IMR-90 (cell line): ENCODE measurements at regions not wholly inside any gene's neighbourhood (a gene's known extent, or its start where the extent isn't known, plus 50 kb on each side); places are given as distances from the start of the nearest gene placed in this dataset.
A peak's percentile ranks its signal among the peaks of the same experiment; 100 is the strongest.

Experiments used
- ATAC-seq: fragments of 200-7000 bp; cut with Tn5 transposase; 2 replicates; pipeline ENCODE4 v1.9.1; 2020; ENCODE audit warnings: low read depth, mild to moderate bottlenecking, moderate library complexity
- BruUV-seq: library from RNA; stranded (reverse); fragments of 400-500 nt; replicated peaks from 2 replicates; lab custom pipeline; 2021; lab: Mats Ljungman, UMichigan
- CTCF ChIA-PET: fragments of 300-600 bp; formaldehyde crosslinking; extraction: SDS; loops from one replicate; lab custom pipeline; 2021; ENCODE audit warnings: antibody characterized with exemption; lab: Yijun Ruan, JAX
- POLR2A ChIA-PET: fragments of 300-600 bp; sonication (Branson Sonifier 250); formaldehyde crosslinking; loops from one replicate; lab custom pipeline; 2022; ENCODE audit warnings: antibody characterized with exemption; ENCODE audit not compliant: unreplicated experiment; lab: Charles Lee
- DNase-seq: peaks from one replicate; pipeline ENCODE4 v3.0.0; 2013
- H2AFZ ChIP-seq: replicated peaks from 2 replicates; pipeline ENCODE3; 2013; ENCODE audit warnings: low read length, mild to moderate bottlenecking; ENCODE audit not compliant: poor library complexity
- H2AK5ac ChIP-seq: 2 replicates; pipeline ENCODE4 v1.6.1; 2013; ENCODE audit warnings: low read depth, low read length, inconsistent platforms
- H2AK9ac ChIP-seq: replicated peaks from 2 replicates; pipeline ENCODE3; 2013; ENCODE audit warnings: mild to moderate bottlenecking, low read depth, low read length, moderate library complexity; ENCODE audit not compliant: poor library complexity
- H2BK120ac ChIP-seq: 2 replicates; pipeline ENCODE4 v1.6.1; 2013; ENCODE audit warnings: low read depth, low read length, inconsistent platforms
- H2BK15ac ChIP-seq: 3 replicates; pipeline ENCODE4 v1.6.1; 2013; ENCODE audit warnings: low read depth, low read length, inconsistent platforms
- H2BK20ac ChIP-seq: 2 replicates; pipeline ENCODE4 v1.6.1; 2013; ENCODE audit warnings: low read depth, mild to moderate bottlenecking, inconsistent platforms, low read length, moderate library complexity
- H2BK5ac ChIP-seq: 2 replicates; pipeline ENCODE4 v1.6.1; 2013; ENCODE audit warnings: mild to moderate bottlenecking, low read depth, low read length, inconsistent platforms; ENCODE audit not compliant: poor library complexity, severe bottlenecking
- H3K14ac ChIP-seq: replicated peaks from 2 replicates; pipeline ENCODE4 v1.6.1; 2013; ENCODE audit warnings: low read depth, low read length, inconsistent platforms
- H3K18ac ChIP-seq: 2 replicates; pipeline ENCODE4 v1.6.1; 2013; ENCODE audit warnings: low read depth, low read length, control low read depth
- H3K23ac ChIP-seq: 2 replicates; pipeline ENCODE4 v1.6.1; 2013; ENCODE audit warnings: low read depth, low read length, inconsistent platforms
- H3K27ac ChIP-seq: 2 replicates; pipeline ENCODE4 v1.5.1; 2013; ENCODE audit warnings: mild to moderate bottlenecking, control low read depth, low read length; ENCODE audit not compliant: insufficient read depth
- H3K27me3 ChIP-seq: 2 replicates; pipeline ENCODE4 v1.6.1; 2013; ENCODE audit warnings: low read length; ENCODE audit not compliant: control insufficient read depth, insufficient read depth
- H3K36me3 ChIP-seq: 2 replicates; pipeline ENCODE4 v1.6.1; 2013; ENCODE audit warnings: low read length, mixed read lengths; ENCODE audit not compliant: control insufficient read depth, insufficient read depth
- H3K4ac ChIP-seq: 2 replicates; pipeline ENCODE4 v1.6.1; 2013; ENCODE audit warnings: low read depth, low read length, inconsistent platforms
- H3K4me1 ChIP-seq: 2 replicates; pipeline ENCODE4 v1.6.1; 2013; ENCODE audit warnings: low read length, mixed read lengths; ENCODE audit not compliant: control insufficient read depth, insufficient read depth
- H3K4me2 ChIP-seq: 2 replicates; pipeline ENCODE4 v1.6.1; 2013; ENCODE audit warnings: low read depth, mild to moderate bottlenecking, control low read depth, low read length, moderate library complexity
- H3K4me3 ChIP-seq: 2 replicates; pipeline ENCODE4 v1.5.1; 2013; ENCODE audit warnings: low read depth, mild to moderate bottlenecking, control low read depth, low read length, moderate library complexity; ENCODE audit not compliant: insufficient read depth
- H3K56ac ChIP-seq: 2 replicates; pipeline ENCODE4 v1.6.1; 2013; ENCODE audit warnings: low read length, inconsistent platforms; ENCODE audit not compliant: insufficient read depth; ENCODE audit errors: extremely low read depth
- H3K79me1 ChIP-seq, 2 experiments: 2 replicates each; pipeline ENCODE4 v1.6.1; 2013; ENCODE audit warnings: low read length in 2 of 2, inconsistent platforms in 1 of 2, low read depth in 1 of 2
- H3K9ac ChIP-seq: 2 replicates; pipeline ENCODE4 v1.6.1; 2013; ENCODE audit warnings: low read depth, low read length, control low read depth
- H3K9me1 ChIP-seq: 2 replicates; pipeline ENCODE4 v1.6.1; 2013; ENCODE audit warnings: low read length, inconsistent platforms; ENCODE audit not compliant: insufficient read depth
- H3K9me3 ChIP-seq: 2 replicates; pipeline ENCODE4 v1.6.1; 2013; ENCODE audit warnings: low read length; ENCODE audit not compliant: control insufficient read depth, insufficient read depth
- H4K20me1 ChIP-seq: 2 replicates; pipeline ENCODE4 v1.6.1; 2013; ENCODE audit warnings: low read length, inconsistent platforms; ENCODE audit not compliant: insufficient read depth
- H4K5ac ChIP-seq: 2 replicates; pipeline ENCODE4 v1.6.1; 2013; ENCODE audit warnings: mild to moderate bottlenecking, low read depth, low read length, control low read depth
- H4K8ac ChIP-seq, 2 experiments: 2 replicates each; pipeline ENCODE4 v1.6.1; 2013; ENCODE audit warnings: low read depth in 2 of 2, low read length in 2 of 2, control low read depth in 1 of 2, inconsistent platforms in 1 of 2
- H4K91ac ChIP-seq: 2 replicates; pipeline ENCODE4 v1.6.1; 2013; ENCODE audit warnings: low read depth, low read length, inconsistent platforms; ENCODE audit not compliant: insufficient read depth
- FOS ChIP-seq: fragments of 150-350 bp; IDR thresholded peaks from 2 replicates; pipeline ENCODE4 v1.6.1; 2016; ENCODE audit warnings: low read depth, low read length
- MAFK ChIP-seq: IDR thresholded peaks from 2 replicates; pipeline ENCODE4 v1.6.1; 2012; ENCODE audit warnings: low read depth, low read length, improper control_type of control experiment
- MAZ ChIP-seq: IDR thresholded peaks from 2 replicates; pipeline ENCODE4 v1.6.1; 2012; ENCODE audit warnings: low read depth, mild to moderate bottlenecking, low read length, improper control_type of control experiment, moderate library complexity, borderline replicate concordance
- MXI1 ChIP-seq: IDR thresholded peaks from 2 replicates; pipeline ENCODE4 v1.6.1; 2012; ENCODE audit warnings: low read depth, mild to moderate bottlenecking, low read length, moderate library complexity, borderline replicate concordance
- NFE2L2 ChIP-seq: fragments of 150-350 bp; IDR thresholded peaks from 2 replicates; pipeline ENCODE4 v1.6.1; 2016; ENCODE audit warnings: low read depth, mild to moderate bottlenecking, low read length
- POLR2A ChIP-seq: IDR thresholded peaks from 2 replicates; pipeline ENCODE4 v1.6.1; 2012; ENCODE audit warnings: mild to moderate bottlenecking, low read depth, low read length
- RAD21 ChIP-seq: IDR thresholded peaks from 2 replicates; pipeline ENCODE4 v1.6.1; 2012; ENCODE audit warnings: low read length, improper control_type of control experiment
- WGBS, 2 experiments: methylation state at CpG; one replicate each; pipeline versions ENCODE4 v1.1.5 to v1.1.7; 2013; ENCODE audit warnings: missing lambda C conversion rate in 2 of 2; ENCODE audit not compliant: insufficient read length in 1 of 2; ENCODE audit errors: extremely low coverage in 2 of 2; 5-methylcytosine and 5-hydroxymethylcytosine counted together
- dilution Hi-C: fragments of 300-500 bp; cut with HindIII; formaldehyde crosslinking; loops from one replicate; pipeline ENCODE4 v1.14.3; 2018; ENCODE audit warnings: low sequenced_read_pairs; ENCODE audit not compliant: unreplicated experiment
- in situ Hi-C: fragments of 300-500 bp; cut with MboI; formaldehyde crosslinking; loops from 3 replicates; pipeline ENCODE4 v1.14.3; 2019; ENCODE audit warnings: low sequenced_read_pairs, inconsistent platforms, mixed read lengths
- intact Hi-C: fragments of 100-400 bp; cut with micrococcal nuclease; formaldehyde crosslinking; loops from 2 replicates; pipeline ENCODE4 v1.10.0; 2022

- Histone ChIP-seq H3K4me3 (peak overlapping the region; percentile 27), H3K36me3 (no peaks in the 10 kb centered on the region), H3K56ac (peak overlapping the region; percentile 84), H3K79me1 (no peaks in the 10 kb centered on the region; a peak in 1 of 4 replicates), H3K4me1 (peaks cover 28% of the 10 kb centered on the region), H2BK20ac (peak overlapping the region; percentile 85), H3K9me3 (no peaks in the 10 kb centered on the region), H4K8ac (peak overlapping the region; percentile 65 to 88), H4K91ac (peak overlapping the region; percentile 89), H3K9me1 (peaks cover 10% of the 10 kb centered on the region; the same call in 1 of the 2 replicates), H2BK120ac (peak overlapping the region; percentile 89), H3K9ac (peak overlapping the region; percentile 81), H3K4ac (peak overlapping the region; percentile 94), H3K4me2 (peak overlapping the region; percentile 85), H2BK15ac (peak overlapping the region; percentile 88), H3K27me3 (no peaks in the 10 kb centered on the region), H3K14ac (peak overlapping the region; percentile 69), H3K23ac (peak overlapping the region; percentile 44), H2AK5ac (peak overlapping the region; percentile 82), H2AK9ac (peak overlapping the region; percentile 86), H2AFZ (peak overlapping the region; percentile 89), H3K27ac (peak overlapping the region; percentile 94), H3K18ac (peak overlapping the region; percentile 86), H2BK5ac (peak overlapping the region; percentile 90), H4K5ac (peak overlapping the region; percentile 95), H4K20me1 (no peaks in the 10 kb centered on the region)
- intact Hi-C loops: loop anchor here (1.0 to 10.0 kb wide), 2 partner anchors 81 to 278 kb away; no protein-coding TSS in a partner anchor
- BruUV-seq: no TSS peak
- ChIA-PET CTCF (interaction anchor here (0.5 to 6.5 kb wide), 6 partner anchors 9 to 406 kb away, joined by 3 to 28 read pairs (median 4); partner anchors contain the start of gene RPL21), POLR2A (interaction anchor here (0.6 to 1.1 kb wide), 2 partner anchors 70 to 83 kb away, joined by 4 read pairs; partner anchors contain the start of gene RASL11A)
- ATAC-seq (peak; percentile 84), DNase-seq (peak; percentile 88)
- 34% methylated on average over 7 of the region's 9 CpGs; no CpG with 5 or more reads in 1 of the 2 experiments for WGBS, 2 experiments
- in situ Hi-C loops: loop anchor here (10.0 kb wide), 1 partner anchor 168 kb away; no protein-coding TSS in a partner anchor
- TF ChIP-seq MXI1: 0 out of 2 replicates have a peak, but pooled peaks have one; percentile 26
- peak; percentile 23; the same call in 1 of the 2 replicates for TF ChIP-seq MAFK
- no peak for TF ChIP-seq NFE2L2
- TF ChIP-seq MAZ: peak; percentile 52; the same call in 1 of the 2 replicates
- peak; percentile 73 for TF ChIP-seq FOS
- peak; percentile 9; the same call in 1 of the 2 replicates for TF ChIP-seq RAD21
- no peak for TF ChIP-seq POLR2A
- dilution Hi-C loops: no loop called here
Measured at GRCh38 chr13:27353166-27353583, 71.2 kb upstream of the GTF3A start.
